ENCODE measurements at regions not wholly inside any gene's neighbourhood (a gene's known extent, or its start where the extent isn't known, plus 50 kb on each side); places are given as distances from the start of the nearest gene placed in this dataset.

GRCh38 chr2:44825702-44826101 lies 115.8 kb upstream of the SIX3 start:
- intact Hi-C loops (cut with micrococcal nuclease; ENCODE audit: unreplicated experiment), result no loop called here
- Histone ChIP-seq H3K36me3 (ENCODE audit: control insufficient read depth, insufficient read depth, low read length) (no peaks in the 10 kb centered on the region), H3K4me1 (no peaks in the 10 kb centered on the region), H3K4me3 (ENCODE audit: low read depth, low read length) (no peak overlapping the region), H3K27me3 (replicated peaks; ENCODE audit: control insufficient read depth, insufficient read depth, low read length) (no peaks in the 10 kb centered on the region; the same call in 1 of the 2 replicates), H3K9me3 (no peaks in the 10 kb centered on the region)
- BruUV-seq (replicated peaks), result no TSS peak
- Mint-ChIP-seq H3K27ac (ENCODE audit: unreplicated experiment) (no peak overlapping the region), H3K36me3 (ENCODE audit: insufficient read depth, unreplicated experiment) (no peaks in the 10 kb centered on the region), H3K4me1 (ENCODE audit: low read depth, unreplicated experiment) (no peaks in the 10 kb centered on the region), H3K27me3 (ENCODE audit: insufficient read depth, unreplicated experiment) (peaks cover 5% of the 10 kb centered on the region), H3K4me3 (ENCODE audit: unreplicated experiment) (no peak overlapping the region), H3K9me3 (ENCODE audit: unreplicated experiment) (no peaks in the 10 kb centered on the region)
- no peak for TF ChIP-seq CTCF (IDR thresholded peaks at IDR 0.05; ENCODE audit: insufficient read depth in 1 of 2, low read depth in 1 of 2, low read length in 1 of 2, severe bottlenecking in 1 of 2, unreplicated experiment in 1 of 2)
- DNase-seq, result no peak
- ChIA-PET CTCF (no interaction called here), POLR2A (no interaction called here)

GRCh38 chr2:44826601-44827000 lies 114.9 kb upstream of the SIX3 start:
- Mint-ChIP-seq H3K4me3 (ENCODE audit: unreplicated experiment) (no peak overlapping the region), H3K4me1 (ENCODE audit: low read depth, unreplicated experiment) (no peaks in the 10 kb centered on the region), H3K27ac (ENCODE audit: unreplicated experiment) (no peak overlapping the region), H3K27me3 (ENCODE audit: insufficient read depth, unreplicated experiment) (peaks cover 3% of the 10 kb centered on the region), H3K9me3 (ENCODE audit: unreplicated experiment) (no peaks in the 10 kb centered on the region), H3K36me3 (ENCODE audit: insufficient read depth, unreplicated experiment) (no peaks in the 10 kb centered on the region)
- no peaks in the 10 kb centered on the region for H3K9me3 ChIP-seq
- intact Hi-C loops (cut with micrococcal nuclease; ENCODE audit: unreplicated experiment), result no loop called here
- no TSS peak for BruUV-seq (replicated peaks)
- ChIA-PET CTCF (no interaction called here), POLR2A (no interaction called here)
- no peak for TF ChIP-seq CTCF (IDR thresholded peaks at IDR 0.05; ENCODE audit: insufficient read depth in 1 of 2, low read depth in 1 of 2, low read length in 1 of 2, severe bottlenecking in 1 of 2, unreplicated experiment in 1 of 2)
- no peaks in the 10 kb centered on the region for H3K36me3 ChIP-seq (ENCODE audit: control insufficient read depth, insufficient read depth, low read length)
- H3K4me3 ChIP-seq (ENCODE audit: low read depth, low read length), result no peak overlapping the region
- no peaks in the 10 kb centered on the region; the same call in 1 of the 2 replicates for H3K27me3 ChIP-seq (replicated peaks; ENCODE audit: control insufficient read depth, insufficient read depth, low read length)
- H3K4me1 ChIP-seq, result no peaks in the 10 kb centered on the region
- no peak for DNase-seq

GRCh38 chr2:44829771-44830170 lies 111.7 kb upstream of the SIX3 start:
- no peak overlapping the region for H3K4me3 Mint-ChIP-seq (ENCODE audit: unreplicated experiment)
- H3K27ac Mint-ChIP-seq (ENCODE audit: unreplicated experiment), result no peak overlapping the region
- no peaks in the 10 kb centered on the region for H3K4me1 Mint-ChIP-seq (ENCODE audit: low read depth, unreplicated experiment)
- Histone ChIP-seq H3K4me3 (ENCODE audit: low read depth, low read length) (no peak overlapping the region), H3K36me3 (ENCODE audit: control insufficient read depth, insufficient read depth, low read length) (no peaks in the 10 kb centered on the region), H3K9me3 (no peaks in the 10 kb centered on the region), H3K4me1 (no peaks in the 10 kb centered on the region), H3K27me3 (replicated peaks; ENCODE audit: control insufficient read depth, insufficient read depth, low read length) (peaks cover 1% of the 10 kb centered on the region; the same call in 1 of the 2 replicates)
- peaks cover 6% of the 10 kb centered on the region for H3K27me3 Mint-ChIP-seq (ENCODE audit: insufficient read depth, unreplicated experiment)
- H3K36me3 Mint-ChIP-seq (ENCODE audit: insufficient read depth, unreplicated experiment), result no peaks in the 10 kb centered on the region
- POLR2A ChIA-PET, result no interaction called here
- BruUV-seq (replicated peaks), result no TSS peak
- TF ChIP-seq CTCF (IDR thresholded peaks at IDR 0.05; ENCODE audit: insufficient read depth in 1 of 2, low read depth in 1 of 2, low read length in 1 of 2, severe bottlenecking in 1 of 2, unreplicated experiment in 1 of 2), result no peak
- H3K9me3 Mint-ChIP-seq (ENCODE audit: unreplicated experiment), result no peaks in the 10 kb centered on the region
- no peak for DNase-seq
- CTCF ChIA-PET, result no interaction called here
- intact Hi-C loops (cut with micrococcal nuclease; ENCODE audit: unreplicated experiment), result no loop called here

Data from Caco-2 (cell line).